Lung (tissue), 11 donors: ENCODE measurements at regions not wholly inside any gene's neighbourhood (a gene's known extent, or its start where the extent isn't known, plus 50 kb on each side); places are given as distances from the start of the nearest gene placed in this dataset.

Experiments
- ATAC-seq: fragments of 200-7000 bp; cut with Tn5 transposase; one replicate; pipeline ENCODE4 v1.9.1; 2020; ENCODE audit warnings: moderate number of reproducible peaks; ENCODE audit not compliant: insufficient read depth, low FRiP score
- DNase-seq, 3 donors: peaks; one replicate each; pipeline ENCODE4 v3.0.0-alpha.2; 2013 to 2017
- H3K27ac ChIP-seq, 2 donors: one replicate each; pipeline ENCODE4 v1.5.1; 2013; ENCODE audit warnings: mild to moderate bottlenecking in 2 of 2, moderate library complexity in 2 of 2, control low read depth in 1 of 2, inconsistent platforms in 1 of 2, low read depth in 1 of 2, low read length in 1 of 2
- H3K27me3 ChIP-seq, 3 donors: one replicate each; pipeline ENCODE4 v1.5.1; 2013; ENCODE audit warnings: low read length in 2 of 3; ENCODE audit not compliant: control insufficient read depth in 3 of 3, insufficient read depth in 3 of 3
- H3K36me3 ChIP-seq, 4 donors: one replicate each; pipeline ENCODE4 v1.5.1; 2013; ENCODE audit warnings: low read length in 4 of 4, mild to moderate bottlenecking in 1 of 4, moderate library complexity in 1 of 4; ENCODE audit not compliant: control insufficient read depth in 4 of 4, insufficient read depth in 4 of 4
- H3K4me1 ChIP-seq, 5 donors: one replicate each; pipeline ENCODE4 v1.5.1; 2013; ENCODE audit warnings: low read length in 5 of 5, mild to moderate bottlenecking in 2 of 5, moderate library complexity in 1 of 5; ENCODE audit not compliant: control insufficient read depth in 5 of 5, insufficient read depth in 5 of 5
- H3K4me3 ChIP-seq: one replicate; pipeline ENCODE4 v1.5.1; 2013; ENCODE audit warnings: mild to moderate bottlenecking, control low read depth, moderate library complexity
- H3K9ac ChIP-seq, 2 donors: one replicate each; pipeline ENCODE4 v1.5.1; 2013; ENCODE audit warnings: low read length in 2 of 2, control low read depth in 1 of 2; ENCODE audit not compliant: insufficient read depth in 1 of 2
- H3K9me3 ChIP-seq, 4 donors: one replicate each; pipeline ENCODE4 v1.5.1; 2013; ENCODE audit warnings: low read length in 3 of 4, mild to moderate bottlenecking in 1 of 4, moderate library complexity in 1 of 4; ENCODE audit not compliant: control insufficient read depth in 4 of 4, insufficient read depth in 3 of 4
- WGBS, 2 donors: extraction: QIAGEN DNeasy Blood & Tissue Kit; methylation state at CpG; one replicate each; pipeline ENCODE4 v1.1.7; 2013; 5-methylcytosine and 5-hydroxymethylcytosine counted together
- TF ChIP-seq, protein P1 (sequence below): IDR thresholded peaks from 2 replicates; pipeline ENCODE4 v1.5.1; 2012; ENCODE audit warnings: mild to moderate bottlenecking; ENCODE audit errors: control extremely low read depth, extremely low read depth
- donor health status: control.
- donor health status: control.
- donor health status: Bipolar disorder and iron deficiency.
- donor health status: healthy.
- donor health status: DM: yes; HTN: yes; CAD: no.

GRCh38 chr7:3243256-3243655 is 57.8 kb upstream of the SDK1 start:
- 66 to 82% methylated on average over 5 of the region's 5 CpGs for WGBS, 2 donors
- ATAC-seq (no peak), DNase-seq (peak in 1 of 3 donors; percentile 18)
- Histone ChIP-seq H3K9me3 (peaks cover 0 to 3% (median 1%) of the 10 kb centered on the region in 4 donors), H3K4me1 (no peaks in the 10 kb centered on the region), H3K4me3 (no peak overlapping the region), H3K27ac (no peak overlapping the region), H3K9ac (no peak overlapping the region), H3K27me3 (no peaks in the 10 kb centered on the region), H3K36me3 (no peaks in the 10 kb centered on the region)
- TF ChIP-seq, protein P1, sequence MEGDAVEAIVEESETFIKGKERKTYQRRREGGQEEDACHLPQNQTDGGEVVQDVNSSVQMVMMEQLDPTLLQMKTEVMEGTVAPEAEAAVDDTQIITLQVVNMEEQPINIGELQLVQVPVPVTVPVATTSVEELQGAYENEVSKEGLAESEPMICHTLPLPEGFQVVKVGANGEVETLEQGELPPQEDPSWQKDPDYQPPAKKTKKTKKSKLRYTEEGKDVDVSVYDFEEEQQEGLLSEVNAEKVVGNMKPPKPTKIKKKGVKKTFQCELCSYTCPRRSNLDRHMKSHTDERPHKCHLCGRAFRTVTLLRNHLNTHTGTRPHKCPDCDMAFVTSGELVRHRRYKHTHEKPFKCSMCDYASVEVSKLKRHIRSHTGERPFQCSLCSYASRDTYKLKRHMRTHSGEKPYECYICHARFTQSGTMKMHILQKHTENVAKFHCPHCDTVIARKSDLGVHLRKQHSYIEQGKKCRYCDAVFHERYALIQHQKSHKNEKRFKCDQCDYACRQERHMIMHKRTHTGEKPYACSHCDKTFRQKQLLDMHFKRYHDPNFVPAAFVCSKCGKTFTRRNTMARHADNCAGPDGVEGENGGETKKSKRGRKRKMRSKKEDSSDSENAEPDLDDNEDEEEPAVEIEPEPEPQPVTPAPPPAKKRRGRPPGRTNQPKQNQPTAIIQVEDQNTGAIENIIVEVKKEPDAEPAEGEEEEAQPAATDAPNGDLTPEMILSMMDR: no peak

GRCh38 chr7:3243680-3244079 is 57.4 kb upstream of the SDK1 start:
- DNase-seq (no peak), ATAC-seq (no peak)
- Histone ChIP-seq H3K9ac (no peak overlapping the region), H3K27ac (no peak overlapping the region), H3K36me3 (no peaks in the 10 kb centered on the region), H3K4me3 (no peak overlapping the region), H3K9me3 (peaks cover 0 to 3% (median 1%) of the 10 kb centered on the region in 4 donors), H3K4me1 (no peaks in the 10 kb centered on the region), H3K27me3 (no peaks in the 10 kb centered on the region)
- TF ChIP-seq, protein P1: no peak
- 76 to 90% methylated on average over 15 of the region's 15 CpGs for whole genome bisulfite sequencing, 2 donors

GRCh38 chr7:3244241-3244814 is 56.7 kb upstream of the SDK1 start:
- no peak overlapping the region for H3K27ac ChIP-seq
- H3K4me1 ChIP-seq: no peaks in the 10 kb centered on the region
- DNase-seq (no peak), ATAC-seq (no peak)
- TF ChIP-seq, protein P1: no peak
- H3K4me3 ChIP-seq: no peak overlapping the region
- peaks cover 0 to 3% (median 1%) of the 10 kb centered on the region in 4 donors for H3K9me3 ChIP-seq
- H3K36me3 ChIP-seq: no peaks in the 10 kb centered on the region
- 65 to 78% methylated on average over 7 of the region's 7 CpGs for WGBS, 2 donors
- no peaks in the 10 kb centered on the region for H3K27me3 ChIP-seq
- no peak overlapping the region for H3K9ac ChIP-seq

GRCh38 chr7:3245077-3245476 is 56.0 kb upstream of the SDK1 start:
- WGBS, 2 donors: 66 to 81% methylated on average over 2 of the region's 2 CpGs
- H3K9ac ChIP-seq: no peak overlapping the region
- peaks cover 0 to 3% (median 1%) of the 10 kb centered on the region in 4 donors for H3K9me3 ChIP-seq
- TF ChIP-seq, protein P1: no peak
- H3K27ac ChIP-seq: no peak overlapping the region
- no peaks in the 10 kb centered on the region for H3K36me3 ChIP-seq
- no peak for ATAC-seq
- no peak overlapping the region for H3K4me3 ChIP-seq
- no peaks in the 10 kb centered on the region for H3K27me3 ChIP-seq
- no peaks in the 10 kb centered on the region for H3K4me1 ChIP-seq
- DNase-seq: peak in 1 of 3 donors; percentile 26
